Small intestine (tissue), 7 donors: ENCODE measurements at regions not wholly inside any gene's neighbourhood (a gene's known extent, or its start where the extent isn't known, plus 50 kb on each side); places are given as distances from the start of the nearest gene placed in this dataset.

Source experiments
- DNase-seq, 2 donors: peaks; one replicate each; pipeline versions ENCODE4 v3.0.0 to v3.0.0-alpha.2; 2013
- FAIRE-seq: peaks from 2 replicates; lab custom pipeline; 2012; peaks lifted over from hg19 to GRCh38; lab: Jason Lieb, UNC
- H3K27ac ChIP-seq, 3 donors: one replicate each; pipeline ENCODE4 v1.5.1; 2013; ENCODE audit warnings: low read length in 2 of 3, mild to moderate bottlenecking in 2 of 3, control low read depth in 1 of 3, inconsistent platforms in 1 of 3, low read depth in 1 of 3, moderate library complexity in 1 of 3
- H3K27me3 ChIP-seq, 3 donors: one replicate each; pipeline ENCODE4 v1.6.1; 2013; ENCODE audit warnings: low read length in 3 of 3, inconsistent platforms in 1 of 3; ENCODE audit not compliant: control insufficient read depth in 3 of 3, insufficient read depth in 3 of 3
- H3K36me3 ChIP-seq, 3 donors: one replicate each; pipeline ENCODE4 v1.6.1; 2013; ENCODE audit warnings: low read length in 3 of 3, inconsistent platforms in 1 of 3, low read depth in 1 of 3, mild to moderate bottlenecking in 1 of 3, moderate library complexity in 1 of 3; ENCODE audit not compliant: control insufficient read depth in 3 of 3, insufficient read depth in 2 of 3
- H3K4me1 ChIP-seq, 3 donors: one replicate each; pipeline ENCODE4 v1.6.1; 2013; ENCODE audit warnings: low read length in 2 of 3, inconsistent platforms in 1 of 3, low read depth in 1 of 3, mild to moderate bottlenecking in 1 of 3, moderate library complexity in 1 of 3; ENCODE audit not compliant: control insufficient read depth in 3 of 3, insufficient read depth in 2 of 3
- H3K4me3 ChIP-seq, 3 donors: one replicate each; pipeline ENCODE4 v1.5.1; 2013; ENCODE audit warnings: low read length in 3 of 3, control low read depth in 1 of 3, inconsistent platforms in 1 of 3, low read depth in 1 of 3, mild to moderate bottlenecking in 1 of 3, moderate library complexity in 1 of 3
- H3K9me3 ChIP-seq, 2 donors: one replicate each; pipeline ENCODE4 v1.6.1; 2013; ENCODE audit warnings: low read depth in 1 of 2, low read length in 1 of 2; ENCODE audit not compliant: control insufficient read depth in 2 of 2, insufficient read depth in 1 of 2
- WGBS, 3 donors: extraction: QIAGEN DNeasy Blood & Tissue Kit; methylation state at CpG; one replicate each; pipeline ENCODE4 v1.1.7; 2013; 5-methylcytosine and 5-hydroxymethylcytosine counted together
- donor health status: healthy with polysubstance abuse.
- donor health status: control.
- donor health status: control.
- donor health status: Bipolar disorder and iron deficiency.
- donor health status: healthy.

DNA sequence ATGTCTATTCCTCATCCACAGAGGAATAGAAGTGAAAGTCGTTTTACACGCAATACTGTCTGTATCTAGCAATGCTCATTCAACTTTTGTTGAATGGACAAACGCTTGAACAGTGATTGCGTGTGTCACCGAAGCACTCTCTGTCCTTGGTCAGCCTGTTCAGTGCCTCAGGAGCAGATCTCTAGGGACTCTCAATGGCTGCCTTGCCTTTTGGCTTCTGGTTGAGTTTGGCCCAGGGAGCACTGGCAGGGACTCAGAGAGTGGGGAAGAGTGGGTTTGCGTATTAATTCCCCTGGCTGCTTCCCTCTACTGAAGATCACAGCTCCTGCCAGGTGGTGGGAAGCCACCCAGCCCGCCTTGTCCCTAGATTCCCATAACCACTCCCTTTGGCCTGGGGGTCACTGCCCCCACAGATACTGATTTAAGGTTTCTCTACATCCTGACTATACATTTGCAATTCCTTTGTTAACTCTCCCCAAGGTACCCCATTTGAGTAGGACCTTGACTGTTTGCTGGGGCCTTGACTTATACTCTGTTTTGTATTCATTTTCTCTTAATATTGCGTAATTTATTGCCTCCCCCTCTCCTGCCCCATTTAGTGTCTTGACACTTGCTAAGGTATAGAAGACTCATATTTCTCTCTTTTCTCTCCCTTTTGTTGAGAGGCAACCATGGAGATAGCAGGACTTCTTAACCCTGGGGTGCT lies 61.7 kb upstream of the USP24 start:
- peaks cover 0 to 3% (median 0%) of the 10 kb centered on the region in 3 donors for H3K4me1 ChIP-seq
- FAIRE-seq: no peak
- peak overlapping the region in 1 of 3 donors; percentile 3 for H3K27ac ChIP-seq
- DNase-seq: no peak
- no peaks in the 10 kb centered on the region for H3K36me3 ChIP-seq
- H3K27me3 ChIP-seq: no peaks in the 10 kb centered on the region
- H3K9me3 ChIP-seq: no peaks in the 10 kb centered on the region
- WGBS, 3 donors: 88 to 90% (median 89%) methylated on average over 8 of the region's 8 CpGs
- no peak overlapping the region for H3K4me3 ChIP-seq

GRCh38 chr1:55275941-55276341 lies 60.8 kb upstream of the USP24 start:
- no peak for DNase-seq
- no peak overlapping the region for H3K27ac ChIP-seq
- no peaks in the 10 kb centered on the region for H3K36me3 ChIP-seq
- H3K4me1 ChIP-seq: peaks cover 0 to 3% (median 0%) of the 10 kb centered on the region in 3 donors
- no peaks in the 10 kb centered on the region for H3K9me3 ChIP-seq
- WGBS, 3 donors: 60 to 79% (median 72%) methylated on average over 1 of the region's 1 CpG
- H3K4me3 ChIP-seq: no peak overlapping the region
- no peak for FAIRE-seq
- H3K27me3 ChIP-seq: no peaks in the 10 kb centered on the region

- H3K4me3 ChIP-seq: no peak overlapping the region
- FAIRE-seq (no peak), DNase-seq (peak; percentile 11 to 36)
- peaks cover 0 to 2% of the 10 kb centered on the region in 2 donors for H3K9me3 ChIP-seq
- peaks cover 0 to 3% (median 0%) of the 10 kb centered on the region in 3 donors for H3K4me1 ChIP-seq
- H3K27me3 ChIP-seq: no peaks in the 10 kb centered on the region
- H3K27ac ChIP-seq: no peak overlapping the region
- no peaks in the 10 kb centered on the region for H3K36me3 ChIP-seq
- 44 to 63% (median 57%) methylated on average over 12 of the region's 12 CpGs for WGBS, 3 donors
Observed at GRCh38 chr1:55275151-55275748, 60.1 kb upstream of the USP24 start.

DNA sequence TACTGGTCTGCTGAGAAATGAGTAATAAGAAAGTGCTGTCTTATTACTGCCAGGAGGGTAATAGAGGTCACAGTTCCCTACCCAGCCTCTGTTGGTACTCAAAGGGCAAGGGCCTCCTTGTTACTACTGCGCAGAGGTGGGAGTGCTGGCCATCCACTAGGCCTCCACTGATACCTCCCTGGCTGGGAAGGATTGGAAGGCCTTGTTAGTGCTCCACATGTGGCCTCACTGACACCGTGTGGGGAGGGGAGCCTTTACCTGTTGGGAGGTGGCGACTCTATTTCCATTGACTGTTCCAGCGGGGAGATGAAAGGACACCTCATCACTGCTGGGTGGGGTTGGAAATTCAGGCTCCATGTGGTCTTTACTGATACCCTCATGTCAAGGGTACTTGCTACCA lies 57.8 kb upstream of the USP24 start:
- Histone ChIP-seq H3K27me3 (no peaks in the 10 kb centered on the region), H3K27ac (no peak overlapping the region), H3K9me3 (peaks cover 0 to 3% of the 10 kb centered on the region in 2 donors), H3K4me1 (peaks cover 0 to 3% (median 0%) of the 10 kb centered on the region in 3 donors), H3K4me3 (no peak overlapping the region), H3K36me3 (no peaks in the 10 kb centered on the region)
- DNase-seq: no peak
- WGBS, 3 donors: 73 to 86% (median 76%) methylated on average over 4 of the region's 4 CpGs
- FAIRE-seq: no peak
